AG04449 (cell line): ENCODE measurements at regions not wholly inside any gene's neighbourhood (a gene's known extent, or its start where the extent isn't known, plus 50 kb on each side); places are given as distances from the start of the nearest gene placed in this dataset.

Source experiments
- CTCF ChIA-PET: fragments of 350-600 bp; formaldehyde crosslinking; extraction: SDS; loops from one replicate; lab custom pipeline; 2021; ENCODE audit warnings: antibody characterized with exemption; lab: Yijun Ruan, JAX
- POLR2A ChIA-PET: fragments of 400-600, 350-600 bp; formaldehyde crosslinking; extraction: SDS; loops from one replicate; lab custom pipeline; 2020; ENCODE audit warnings: antibody characterized with exemption, inconsistent platforms; lab: Yijun Ruan, JAX
- DNase-seq: peaks from one replicate; pipeline ENCODE4 v3.0.0-alpha.2; 2010; ENCODE audit warnings: low read depth, low spot score
- H3K4me3 ChIP-seq: 2 replicates; pipeline ENCODE4 v1.5.1; 2011; ENCODE audit warnings: low read depth, mild to moderate bottlenecking, control low read depth, low read length
- CTCF ChIP-seq: IDR thresholded peaks from one replicate; pipeline ENCODE4 v1.5.1; 2011; ENCODE audit warnings: mild to moderate bottlenecking, moderate library complexity, low read length, control low read depth, inconsistent platforms; ENCODE audit not compliant: insufficient read depth; ENCODE audit errors: missing control alignments

DNA sequence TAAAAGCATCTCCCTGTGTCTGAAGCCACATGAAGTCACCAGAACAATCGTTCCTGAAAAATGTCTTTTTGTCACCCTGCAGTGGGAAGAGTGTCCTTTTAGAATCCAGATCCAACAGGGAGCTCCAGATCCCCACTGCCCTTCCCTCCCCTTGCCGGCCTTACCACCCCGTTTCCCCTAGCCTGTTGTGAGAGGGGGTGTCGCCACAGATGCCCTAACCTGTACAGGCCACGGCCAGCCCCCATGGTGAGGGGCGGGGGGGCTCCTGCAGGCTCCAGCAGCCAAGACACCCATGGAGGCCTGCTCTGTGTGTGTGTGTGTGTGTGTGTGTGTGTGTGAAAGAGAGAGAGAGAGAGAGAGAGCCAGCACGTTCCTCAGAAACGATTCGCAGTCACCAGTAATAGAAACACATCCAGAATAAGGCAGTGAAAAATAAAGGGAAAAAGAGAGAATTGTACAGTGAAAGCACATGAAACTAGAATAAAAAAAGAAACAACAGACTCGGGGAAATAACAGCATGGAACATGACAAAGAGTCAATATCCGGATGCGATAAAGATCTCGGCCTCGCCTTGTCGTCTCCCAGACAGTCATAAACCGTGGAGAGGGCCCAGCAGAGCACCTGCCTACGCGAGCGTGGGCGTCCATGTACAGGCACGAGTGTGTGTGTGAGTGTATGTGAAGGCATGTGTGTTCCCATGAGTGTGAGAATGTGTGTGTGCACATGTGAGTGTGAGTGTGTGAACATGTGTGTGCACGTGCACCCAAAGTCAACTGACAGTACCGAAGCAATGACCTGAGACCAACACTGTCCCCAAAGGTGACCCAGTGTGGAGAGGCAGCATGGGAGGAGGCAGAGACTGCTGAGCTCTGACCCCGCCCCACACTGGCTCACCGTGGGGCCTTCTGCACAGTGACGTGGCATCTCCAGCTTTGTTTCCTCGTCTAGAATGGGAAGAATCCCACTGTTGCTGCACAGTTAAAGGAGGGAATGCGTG is 303.8 kb downstream of the NPHP4 start:
- TF ChIP-seq CTCF: no peak
- no peak for DNase-seq
- ChIA-PET CTCF (no interaction called here), POLR2A (no interaction called here)
- H3K4me3 ChIP-seq: no peak overlapping the region

GRCh38 chr1:5686925-5687706 is 305.1 kb downstream of the NPHP4 start:
- no peak overlapping the region for H3K4me3 ChIP-seq
- no peak for DNase-seq
- no peak for TF ChIP-seq CTCF
- CTCF ChIA-PET: no interaction called here
- POLR2A ChIA-PET: no interaction called here

DNA sequence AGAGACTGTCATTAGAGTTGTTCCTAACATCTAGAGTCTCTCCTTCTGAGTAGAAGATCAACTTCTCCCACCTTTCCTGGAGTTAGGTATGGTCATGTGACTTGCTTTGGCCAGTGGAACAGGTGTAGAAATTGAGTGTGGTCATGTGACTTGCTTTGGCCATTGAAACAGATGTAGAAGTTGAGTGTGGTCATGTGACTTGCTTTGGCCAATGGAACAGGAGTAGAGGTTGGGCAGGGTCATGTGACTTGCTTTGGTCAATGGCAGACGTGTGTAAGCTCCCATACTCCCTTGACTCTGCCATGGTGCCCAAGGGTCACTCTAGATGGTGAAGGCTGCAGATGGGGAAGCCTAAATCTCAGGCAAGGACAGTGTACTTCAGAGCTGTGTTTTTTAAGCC is 306.0 kb downstream of the NPHP4 start:
- no peak overlapping the region for H3K4me3 ChIP-seq
- CTCF ChIA-PET: no interaction called here
- no peak for DNase-seq
- POLR2A ChIA-PET: no interaction called here
- TF ChIP-seq CTCF: no peak

DNA sequence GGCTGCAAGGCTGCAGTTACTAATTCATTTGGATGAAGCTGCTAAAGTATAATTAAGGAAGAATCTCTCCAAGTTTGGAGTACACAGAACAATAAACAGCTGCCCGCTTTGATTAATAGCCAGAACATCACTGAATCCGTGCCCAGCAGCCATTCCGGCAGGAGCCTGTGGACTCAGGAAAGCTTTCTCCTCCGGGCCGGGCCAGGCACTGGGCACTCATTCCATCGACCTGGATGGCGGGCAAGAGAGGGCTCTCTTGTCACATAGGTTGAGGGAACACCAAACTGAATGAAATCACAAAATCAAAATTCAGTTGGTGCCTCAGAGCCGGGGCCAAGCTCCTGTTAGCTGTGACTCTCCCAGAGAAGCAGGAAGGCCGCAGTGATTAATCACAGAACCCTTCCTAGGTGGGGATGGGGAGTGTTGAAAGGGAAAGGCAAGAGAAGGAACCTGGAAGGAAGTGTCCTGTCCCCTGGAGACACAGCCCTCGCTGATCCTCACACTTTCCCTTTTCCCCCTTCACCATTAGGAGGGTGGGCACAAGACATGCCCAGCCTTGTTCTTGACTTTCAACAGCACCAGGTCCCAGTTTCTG is 306.7 kb downstream of the NPHP4 start:
- ChIA-PET POLR2A (no interaction called here), CTCF (no interaction called here)
- TF ChIP-seq CTCF: no peak
- no peak for DNase-seq
- no peak overlapping the region for H3K4me3 ChIP-seq

DNA sequence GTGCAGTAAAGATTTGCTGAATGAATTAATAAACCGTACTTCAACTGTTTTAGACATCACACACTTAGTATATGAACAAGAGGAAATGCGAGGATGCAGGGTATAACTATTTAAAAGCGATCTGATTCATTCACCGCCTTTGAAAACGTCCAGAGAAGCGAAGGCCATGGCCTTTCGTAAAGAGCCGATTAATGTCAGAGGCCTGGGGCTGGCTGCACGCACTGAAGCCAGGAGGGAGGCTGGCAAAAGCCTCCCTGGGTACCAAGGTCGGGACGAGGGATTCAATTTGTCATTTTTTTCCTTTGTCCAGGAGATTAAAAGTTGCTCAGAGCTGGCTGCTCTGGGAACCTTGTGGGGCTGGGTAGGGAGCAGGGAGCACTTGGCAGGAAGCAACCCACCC is 307.4 kb downstream of the NPHP4 start:
- H3K4me3 ChIP-seq: no peak overlapping the region
- ChIA-PET CTCF (no interaction called here), POLR2A (no interaction called here)
- no peak for DNase-seq
- TF ChIP-seq CTCF: no peak

DNA sequence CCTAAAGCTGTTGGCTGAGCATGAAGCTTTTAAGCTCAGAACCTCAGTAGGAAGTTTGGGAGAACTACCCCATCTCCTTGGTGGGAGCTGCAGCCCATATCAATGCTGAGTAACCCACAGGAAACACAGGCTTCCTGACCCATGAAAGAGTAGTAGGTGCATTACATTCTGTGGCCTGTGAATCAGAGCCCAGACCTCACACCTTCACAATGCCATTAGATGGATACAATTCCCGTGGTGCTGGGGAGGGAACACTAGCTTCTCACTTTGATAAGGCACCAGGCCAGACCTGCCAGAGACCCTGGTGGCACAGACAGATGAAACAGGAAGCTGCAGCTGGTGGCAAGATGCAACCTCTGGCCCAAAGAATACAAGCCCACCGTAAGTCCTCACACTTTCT is 308.8 kb downstream of the NPHP4 start:
- DNase-seq: no peak
- ChIA-PET CTCF (no interaction called here), POLR2A (no interaction called here)
- H3K4me3 ChIP-seq: no peak overlapping the region
- no peak for TF ChIP-seq CTCF
